Umbilical cord (tissue), 1 donor: ENCODE measurements at regions not wholly inside any gene's neighbourhood (a gene's known extent, or its start where the extent isn't known, plus 50 kb on each side); places are given as distances from the start of the nearest gene placed in this dataset.
A peak's percentile ranks its signal among the peaks of the same experiment; 100 is the strongest.
"Not testable (repeated sequence)": the region's sequence is repeated elsewhere in the genome, so short reads cannot be mapped to it uniquely, and the experiment has no call there.

Source experiments
- DNase-seq: peaks from one replicate; pipeline ENCODE4 v3.0.0-alpha.2; 2015; ENCODE audit warnings: low spot score

DNA sequence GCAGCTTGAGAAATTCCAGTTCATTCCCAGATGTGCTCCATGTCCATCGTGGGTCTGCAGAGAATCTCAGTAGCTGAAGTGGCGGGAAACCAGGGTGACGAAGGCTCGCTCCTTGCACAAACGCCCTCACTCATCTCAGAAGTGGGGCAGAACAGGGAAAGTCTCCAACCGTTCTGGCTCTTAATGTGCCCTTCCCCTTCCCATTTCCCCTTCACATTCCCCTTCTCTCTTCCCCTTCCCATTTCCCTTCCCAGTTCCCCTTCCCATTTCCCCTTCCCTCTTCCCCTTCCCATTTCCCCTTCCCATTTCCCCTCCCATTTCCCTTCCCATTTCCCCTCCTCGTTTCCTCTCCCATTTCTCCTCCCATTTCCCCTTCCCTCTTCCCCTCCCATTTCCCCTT, 108.5 kb downstream of the OLFM1 start:
- DNase-seq = not testable (repeated sequence)

DNA sequence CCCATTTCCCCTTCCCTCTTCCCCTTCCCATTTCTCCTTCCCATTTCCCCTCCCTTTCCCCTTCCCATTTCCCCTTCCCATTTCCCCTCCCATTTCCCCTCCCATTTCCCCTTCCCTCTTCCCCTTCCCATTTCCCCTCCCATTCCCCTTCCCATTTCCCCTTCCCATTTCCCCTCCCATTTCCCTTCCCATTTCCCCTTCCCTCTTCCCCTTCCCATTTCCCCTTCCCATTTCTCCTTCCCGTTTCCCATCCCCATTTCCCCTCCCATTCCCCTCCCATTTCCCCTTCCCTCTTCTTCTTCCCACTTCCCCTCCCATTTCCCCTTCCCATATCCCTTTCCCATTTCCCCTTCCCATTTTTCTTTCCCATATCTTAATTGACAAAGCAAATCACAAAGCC, 109.0 kb downstream of the OLFM1 start:
- DNase-seq = no peak

DNA sequence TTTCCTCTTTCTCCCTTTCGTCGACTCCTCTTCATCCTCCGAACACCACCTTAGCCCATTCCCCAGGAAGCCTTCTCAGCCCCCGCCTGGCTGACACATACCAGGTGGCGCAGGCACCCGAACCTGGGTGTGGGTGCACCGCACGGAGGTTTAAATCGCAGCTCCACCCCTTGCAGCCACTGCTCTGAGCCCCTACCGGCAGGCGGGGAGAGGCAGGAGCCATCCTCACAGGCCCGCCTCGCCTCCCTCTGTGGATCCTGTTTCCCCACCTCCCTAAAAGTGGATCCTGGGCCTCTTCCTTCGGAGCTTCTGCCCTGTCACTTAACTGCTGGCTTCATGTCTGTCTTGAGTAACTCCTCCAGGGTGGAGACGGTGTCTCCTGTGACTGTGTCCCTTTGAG, 110.7 kb downstream of the OLFM1 start:
- DNase-seq = no peak

DNA sequence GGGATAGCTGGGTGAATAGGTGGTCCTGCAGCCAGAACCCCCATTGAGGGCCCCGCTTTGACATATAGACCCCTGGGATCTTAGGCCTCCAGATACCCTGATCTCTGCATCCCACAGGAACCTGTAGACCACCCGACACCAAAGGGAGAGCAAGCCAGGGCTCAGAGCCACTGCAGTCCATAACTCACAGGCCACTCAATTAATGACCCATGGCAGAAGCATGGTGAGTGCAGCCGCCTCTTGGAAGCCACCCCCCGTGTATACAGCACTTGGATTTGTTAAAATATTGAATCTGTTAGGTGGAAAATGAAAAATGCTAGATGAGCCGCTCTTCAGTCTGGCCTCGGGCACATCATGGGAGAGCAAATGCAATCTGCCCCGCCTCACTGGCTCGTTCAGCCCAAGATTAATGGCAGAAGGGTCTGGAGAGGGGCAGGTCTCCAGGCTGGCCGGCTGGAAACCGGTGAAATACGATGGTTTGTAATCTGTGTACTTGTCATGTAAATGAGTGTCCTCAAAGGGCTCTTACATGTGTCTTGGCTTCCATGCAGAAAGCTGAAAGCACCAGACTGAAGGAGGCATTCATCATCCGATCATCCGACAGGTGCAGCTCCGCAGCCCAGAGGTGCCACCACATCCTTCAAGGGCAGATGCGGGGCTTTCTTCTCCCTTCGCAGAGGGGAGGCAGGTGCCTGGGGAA, 111.3 kb downstream of the OLFM1 start:
- DNase-seq = no peak

DNA sequence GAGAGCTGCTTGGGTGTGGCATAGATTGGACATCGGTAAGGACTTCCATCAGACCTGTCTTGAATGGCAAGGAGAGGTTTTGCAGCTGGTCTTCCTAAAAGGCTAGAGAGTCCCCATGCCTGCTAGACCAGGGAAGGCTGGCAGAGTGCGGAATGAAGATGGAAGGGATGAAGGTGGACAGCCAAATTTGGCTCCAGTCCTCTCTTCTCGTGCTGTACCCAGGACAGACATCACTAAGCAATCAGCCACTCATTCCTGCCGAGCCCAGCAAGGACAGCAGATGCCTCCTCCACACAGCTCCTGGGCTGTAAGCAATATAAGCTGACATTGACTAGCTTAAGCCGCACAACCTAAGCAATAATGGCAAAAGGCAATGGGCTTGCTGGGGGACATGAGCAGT, 112.0 kb downstream of the OLFM1 start:
- DNase-seq = no peak

DNA sequence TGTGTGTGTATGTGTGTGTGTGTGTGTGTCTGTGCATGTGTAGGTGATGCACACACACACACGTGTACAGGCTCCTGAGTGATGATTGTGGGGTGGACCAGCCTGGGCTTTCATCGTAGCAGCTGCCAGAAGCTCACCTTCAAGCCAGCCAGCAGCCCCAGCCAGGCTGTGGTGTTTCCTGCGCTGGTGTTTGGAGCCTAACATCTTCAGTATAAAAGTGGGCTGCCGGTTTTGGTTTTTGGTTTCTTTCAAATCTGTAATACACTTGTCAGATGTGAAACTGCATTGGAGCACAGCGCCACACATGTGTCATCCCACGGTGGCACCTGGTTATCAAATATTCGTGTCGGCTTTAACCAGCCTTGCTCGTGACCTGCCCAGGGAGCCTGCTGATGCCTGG, 114.2 kb downstream of the OLFM1 start:
- DNase-seq = no peak

DNA sequence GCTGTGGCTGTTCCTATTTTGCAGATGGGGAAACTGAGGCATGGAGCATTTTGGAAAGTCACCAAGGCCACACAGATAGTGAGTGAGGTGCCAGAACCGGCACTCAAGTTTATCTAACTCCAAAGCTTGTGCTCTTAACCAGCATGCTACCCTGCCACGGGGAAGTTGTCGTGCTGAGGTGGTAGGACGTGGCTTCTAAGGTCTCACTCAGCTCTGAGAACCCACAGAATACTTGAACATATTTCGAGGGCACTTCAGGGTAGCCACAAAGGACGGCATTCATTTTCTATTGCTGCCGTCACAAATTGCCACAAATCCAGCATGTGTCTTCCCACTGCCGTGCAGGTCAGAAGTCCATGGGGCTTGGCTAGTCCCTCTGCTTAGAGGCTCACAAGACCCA, 116.7 kb downstream of the OLFM1 start:
- no peak for DNase-seq

DNA sequence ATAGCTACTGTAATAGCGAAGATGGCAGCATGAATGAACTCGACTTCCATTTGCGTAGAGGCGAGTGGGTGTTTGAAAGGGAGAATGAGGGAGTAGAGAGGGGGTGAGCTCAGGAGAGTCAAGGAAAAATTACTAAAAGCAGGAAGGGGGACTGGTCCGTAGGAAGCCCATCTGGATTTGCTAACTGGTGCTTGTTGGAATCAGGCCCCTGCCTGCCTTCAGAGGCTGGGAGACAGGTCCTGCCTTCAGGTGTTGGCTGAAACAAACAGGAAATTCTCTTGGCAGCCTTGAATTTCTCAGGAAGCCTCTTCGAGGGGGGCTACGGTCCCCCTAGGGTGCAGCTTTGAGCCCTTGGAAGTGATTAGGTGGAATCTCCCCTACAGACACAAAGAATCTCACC, 121.7 kb downstream of the OLFM1 start:
- no peak for DNase-seq

DNA sequence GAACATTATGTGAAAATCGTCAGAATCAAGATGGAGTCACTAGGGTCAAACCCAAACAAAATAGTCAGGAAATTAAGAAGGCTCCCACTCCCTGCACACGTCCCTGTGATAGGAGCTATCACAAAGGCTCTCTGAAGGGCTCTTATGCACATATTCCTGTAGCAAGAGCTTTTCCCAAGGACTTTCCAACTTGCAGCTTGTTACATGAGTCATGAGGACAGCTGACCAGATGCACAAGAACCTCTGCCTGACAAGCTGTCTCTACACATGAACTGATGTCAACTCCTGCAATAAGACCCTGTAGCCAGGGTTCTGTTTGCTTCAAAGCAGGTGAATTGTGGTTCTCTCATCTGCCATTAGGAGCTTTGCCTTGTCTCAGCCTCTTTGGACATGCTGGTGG, 122.4 kb downstream of the OLFM1 start:
- DNase-seq = peak; percentile 58

DNA sequence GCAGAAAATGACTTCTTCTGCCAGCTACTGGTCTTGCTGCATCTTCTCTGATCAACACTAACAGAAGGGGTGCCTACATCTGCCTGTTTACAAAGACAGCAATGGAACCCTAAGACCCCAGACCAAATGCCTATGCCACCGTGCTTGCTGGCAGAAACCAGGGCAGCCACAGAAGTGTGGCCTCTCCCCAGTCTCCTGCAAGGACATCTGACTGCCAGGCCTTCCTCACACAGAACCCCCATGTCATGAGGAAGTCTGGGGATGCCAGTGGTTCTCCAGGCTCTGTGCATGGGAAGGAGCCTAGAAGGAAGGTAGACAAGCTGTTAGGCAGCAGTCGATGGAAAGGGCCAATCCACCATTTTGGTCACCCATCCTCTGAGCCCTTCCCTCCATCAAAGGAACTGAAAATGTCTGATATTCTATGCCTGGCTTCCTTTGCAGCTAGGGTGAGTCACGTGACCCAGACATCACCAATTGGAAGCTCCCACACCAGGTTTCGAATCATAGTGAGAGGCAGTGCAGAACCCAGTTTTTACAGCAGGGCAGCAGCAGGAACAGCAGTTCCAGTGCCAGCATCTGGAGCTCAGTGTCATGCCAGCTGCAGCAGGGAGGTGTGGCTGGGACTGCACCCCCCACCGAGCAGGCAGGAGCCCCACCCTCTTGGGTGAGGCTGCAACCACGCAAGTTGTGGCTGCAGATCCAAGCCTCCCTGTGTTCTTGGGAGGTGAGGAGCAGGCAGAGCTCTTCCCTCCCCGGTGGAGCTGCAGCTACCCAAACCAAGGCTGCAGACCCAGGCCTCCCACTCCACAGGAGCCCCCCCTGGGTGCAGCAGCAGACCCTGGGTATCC, 123.4 kb downstream of the OLFM1 start:
- no peak for DNase-seq

DNA sequence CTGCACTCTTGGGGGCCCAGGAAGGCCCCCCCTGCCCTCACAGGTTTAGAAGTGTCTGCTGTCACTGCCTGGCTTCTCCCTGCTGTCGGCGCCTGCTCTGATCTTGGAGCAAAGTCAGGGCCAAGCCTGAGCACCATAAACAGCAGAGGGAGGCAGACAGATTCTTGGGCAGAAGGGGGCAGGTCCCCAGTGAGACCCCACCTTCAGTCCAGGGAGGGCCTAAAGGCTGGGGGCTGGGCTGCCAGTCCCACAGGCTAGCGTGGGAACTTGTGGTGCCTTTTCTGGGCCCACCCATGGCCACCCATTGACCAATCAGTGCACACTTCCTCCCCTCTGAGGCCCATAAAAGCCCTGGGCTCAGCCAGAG, 124.0 kb downstream of the OLFM1 start:
- DNase-seq = no peak

DNA sequence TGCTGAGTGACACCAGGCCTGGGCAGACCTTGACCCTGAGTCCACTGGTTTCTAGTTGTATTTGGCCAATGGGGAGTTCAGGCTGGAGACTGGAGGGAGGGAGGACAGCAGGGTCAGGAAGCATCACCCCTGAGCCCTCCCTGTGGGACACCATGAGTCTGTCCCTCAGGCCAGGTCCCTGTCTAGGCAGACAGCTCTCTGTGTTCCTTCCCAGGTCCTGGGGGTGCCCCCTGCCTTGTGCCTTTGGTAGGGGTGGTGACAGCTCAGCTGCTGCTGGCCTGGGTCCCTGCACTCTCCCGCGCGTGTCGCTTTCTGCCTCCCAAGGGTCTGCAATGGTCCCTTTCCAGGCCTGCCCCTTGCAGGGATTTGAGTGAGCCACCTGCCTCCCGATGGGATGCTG, 125.5 kb downstream of the OLFM1 start:
- no peak for DNase-seq

DNA sequence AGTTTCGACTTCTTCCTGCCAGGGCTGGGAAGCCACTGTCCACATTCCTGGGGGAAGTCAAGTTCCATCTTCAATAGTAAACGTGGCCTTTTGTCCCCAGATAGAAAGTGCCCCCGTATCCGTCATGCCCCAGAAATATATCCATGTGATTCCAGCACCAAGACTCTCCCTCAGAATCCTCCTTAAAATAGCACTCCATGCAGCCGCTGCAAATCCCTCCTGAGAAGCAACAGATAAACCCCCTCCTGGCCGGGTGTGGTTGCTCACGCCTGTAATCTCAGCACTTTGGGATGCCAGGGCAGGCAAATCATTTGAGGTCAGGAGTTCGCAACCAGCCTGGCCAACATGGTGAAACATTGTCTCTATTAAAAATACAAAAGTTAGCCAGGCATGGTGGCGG, 126.1 kb downstream of the OLFM1 start:
- peak; percentile 74 for DNase-seq

DNA sequence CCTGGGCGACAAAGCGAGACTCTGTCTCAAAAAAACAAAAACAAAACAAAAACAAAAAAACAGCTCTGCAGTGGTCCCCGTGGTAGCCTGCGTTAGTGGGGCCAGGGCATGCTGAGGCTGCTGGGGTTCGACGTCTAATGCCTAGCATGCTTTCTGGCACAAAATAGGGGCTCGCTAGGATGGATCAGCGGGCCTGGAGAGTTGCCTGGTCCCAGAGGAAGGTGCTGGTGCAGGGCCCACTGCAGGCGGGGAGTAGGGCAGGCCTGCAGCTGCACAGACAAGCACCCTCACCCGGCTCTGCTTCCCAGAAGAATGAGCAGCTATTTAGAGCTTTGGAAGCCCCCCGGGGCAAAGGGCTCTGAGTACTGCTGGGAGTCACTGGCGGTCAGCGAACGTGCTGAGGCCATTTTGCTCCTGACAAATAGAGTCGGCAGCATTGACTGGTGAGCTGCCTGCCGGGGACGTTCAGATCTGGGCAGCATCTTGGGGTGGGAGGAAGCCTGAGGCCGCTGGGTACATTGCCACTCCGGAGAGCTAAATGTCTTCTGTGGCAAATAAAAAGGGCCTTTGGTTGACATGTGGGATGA, 126.7 kb downstream of the OLFM1 start:
- no peak for DNase-seq

DNA sequence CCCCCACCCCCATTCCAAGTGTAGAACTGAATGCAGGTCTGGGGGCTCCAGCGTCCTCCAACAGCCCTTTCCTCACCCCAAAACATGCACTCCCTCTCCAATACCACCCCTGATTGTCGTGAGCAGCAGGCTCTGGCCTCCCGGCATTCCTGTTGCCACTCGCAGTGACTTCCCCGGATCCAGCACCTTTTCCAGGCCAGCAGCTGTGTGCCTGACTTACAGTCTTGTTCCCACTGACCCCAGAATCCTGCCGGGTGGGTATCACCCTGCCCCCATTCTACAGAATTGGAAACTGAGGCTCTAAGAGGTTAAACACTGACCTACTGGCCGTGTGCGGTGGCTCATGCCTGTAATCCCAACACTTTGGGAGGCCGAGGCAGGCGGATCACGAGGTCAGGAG, 127.2 kb downstream of the OLFM1 start:
- no peak for DNase-seq

DNA sequence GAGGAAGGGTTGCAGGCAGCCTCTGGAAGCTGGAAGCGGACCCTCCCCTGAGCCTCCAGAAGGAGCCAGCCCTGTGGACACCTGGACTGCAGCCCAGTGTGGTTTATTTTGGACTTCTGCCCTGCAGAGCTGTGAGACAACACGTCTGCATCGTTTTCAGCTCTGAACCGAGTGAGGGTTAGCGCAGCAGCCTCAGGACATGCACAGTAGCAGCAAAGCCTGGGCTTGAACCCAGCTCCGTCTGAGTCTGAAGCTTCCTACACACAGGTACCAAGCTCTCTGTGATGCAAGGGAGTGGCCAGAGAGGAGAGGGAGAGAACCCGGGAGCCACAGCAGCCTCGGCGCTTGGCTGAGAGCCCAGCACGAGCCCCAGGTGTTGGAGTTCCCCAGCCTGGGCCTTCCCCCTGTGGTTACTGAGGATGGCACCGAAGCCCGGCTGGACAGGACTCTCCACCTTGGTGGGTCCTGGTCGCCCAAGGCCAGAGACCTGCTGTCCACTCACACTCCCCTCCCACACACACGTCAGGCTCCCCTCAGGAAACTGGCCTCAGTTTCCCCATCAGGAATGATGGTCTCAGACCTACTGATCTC, 128.2 kb downstream of the OLFM1 start:
- peak; percentile 89 for DNase-seq

DNA sequence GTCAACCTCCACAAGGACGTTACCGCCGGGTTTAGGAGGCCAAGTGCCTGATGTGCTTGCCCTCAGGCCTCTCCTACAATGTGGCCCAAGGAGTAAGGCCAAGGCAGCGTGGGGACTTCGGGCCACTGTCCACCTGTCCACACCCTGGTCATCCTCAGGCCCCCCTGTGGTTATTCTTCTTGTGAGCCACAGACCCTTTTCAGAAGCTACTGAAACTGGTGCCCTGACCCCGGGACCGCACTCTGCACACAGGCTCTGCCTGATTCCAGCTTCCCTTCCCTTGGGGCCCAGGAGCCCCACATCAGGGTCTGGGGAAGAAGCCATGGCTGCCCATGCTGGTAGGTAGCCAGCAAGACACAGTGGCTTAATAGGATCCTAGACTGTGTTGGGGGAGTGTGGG, 128.8 kb downstream of the OLFM1 start:
- no peak for DNase-seq

DNA sequence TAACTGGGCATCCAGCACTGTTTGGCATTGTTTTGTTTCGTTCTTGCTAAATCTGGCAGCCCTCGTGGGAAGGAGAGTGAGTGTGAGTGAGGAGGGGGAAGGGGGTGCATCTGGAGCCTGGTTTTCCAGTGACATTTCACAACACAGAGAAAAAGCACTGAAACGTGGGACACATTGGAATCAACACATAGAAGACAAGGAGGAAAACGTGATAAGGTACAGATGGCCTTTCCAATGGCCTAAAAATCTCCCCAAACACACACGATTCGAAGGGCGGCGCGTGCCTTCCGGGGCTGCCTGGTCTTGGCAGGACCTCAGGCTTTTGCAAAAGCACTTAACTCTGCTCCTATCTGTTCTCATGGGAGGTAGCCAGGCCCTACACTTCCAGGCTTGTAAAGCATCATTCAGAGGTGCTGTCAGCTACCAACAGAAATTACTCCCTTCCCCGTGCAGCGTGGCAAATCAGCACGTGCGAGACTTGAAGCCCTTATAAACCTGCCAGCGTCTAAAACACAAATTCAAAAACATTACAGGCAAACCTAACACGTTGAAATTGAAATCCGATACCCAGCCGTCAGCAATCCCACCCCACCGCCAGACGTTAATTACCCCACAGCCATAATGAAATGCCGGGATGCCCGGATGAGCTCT, 129.4 kb downstream of the OLFM1 start:
- DNase-seq = peak; percentile 55

DNA sequence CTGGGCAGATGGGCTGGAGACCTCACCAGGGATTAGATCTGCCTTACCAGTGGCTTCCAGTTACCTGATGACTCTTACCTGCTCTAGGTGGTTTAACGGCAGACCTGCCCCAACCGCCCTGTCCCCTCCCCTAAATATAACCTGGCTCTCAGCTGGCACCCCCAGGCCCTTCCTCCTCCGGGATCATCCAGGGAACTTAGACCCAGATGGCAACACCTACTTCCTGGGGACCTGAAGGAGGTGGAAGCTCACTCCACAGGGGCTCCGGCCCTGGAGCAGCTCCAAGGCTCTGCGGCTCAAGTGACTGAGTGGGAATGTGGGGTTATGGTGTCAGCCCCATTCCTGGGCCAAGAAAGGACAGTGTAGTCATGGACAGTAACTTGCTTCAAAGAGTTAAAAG, 130.4 kb downstream of the OLFM1 start:
- no peak for DNase-seq

DNA sequence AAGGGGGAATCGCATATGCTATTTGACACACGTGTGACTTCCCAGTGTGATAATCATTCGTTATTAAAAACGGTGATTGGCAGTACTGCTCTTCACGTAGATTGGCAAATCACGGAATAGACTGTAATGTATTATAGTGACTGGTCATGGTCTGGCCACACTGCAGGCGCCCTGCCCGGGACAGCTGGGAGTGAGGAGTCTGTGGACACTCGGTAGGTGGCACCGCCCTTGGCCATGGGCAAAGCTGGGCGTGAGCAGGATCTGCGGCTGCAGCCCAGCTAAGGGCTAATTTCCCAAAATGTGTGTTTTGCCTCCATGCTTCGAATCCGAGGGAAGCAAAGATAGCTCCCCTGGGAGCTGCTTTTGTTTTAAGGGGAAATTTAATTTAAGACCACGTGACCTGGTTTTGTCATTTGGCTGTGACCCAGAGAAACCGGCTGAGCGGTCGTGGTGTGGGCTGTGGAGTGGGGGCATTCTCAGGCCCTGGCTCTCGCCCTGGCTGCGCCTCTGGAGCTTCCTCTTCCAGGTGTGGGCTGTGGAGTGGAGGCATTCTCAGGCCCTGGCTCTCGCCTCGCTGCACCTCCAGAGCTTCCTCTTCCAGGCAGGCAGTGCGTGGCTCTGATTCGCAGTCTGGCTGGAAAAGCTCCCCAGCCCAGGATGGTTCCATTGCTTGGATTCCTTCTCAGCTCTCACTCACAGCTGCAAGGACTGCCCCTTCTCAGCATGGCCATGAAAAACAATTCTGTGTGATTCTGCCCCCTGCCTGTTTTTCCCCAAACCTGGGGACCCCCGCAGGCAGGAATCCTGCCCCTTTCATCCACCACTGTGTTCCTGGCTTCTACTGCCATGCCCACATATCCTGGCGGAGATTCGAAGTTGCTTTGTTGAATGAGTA, 131.1 kb downstream of the OLFM1 start:
- no peak for DNase-seq
